A204.1 (cell line): ENCODE measurements at regions not wholly inside any gene's neighbourhood (a gene's known extent, or its start where the extent isn't known, plus 50 kb on each side); places are given as distances from the start of the nearest gene placed in this dataset.

Experiments
- FAIRE-seq: peaks from 2 replicates; lab custom pipeline; 2012; peaks lifted over from hg19 to GRCh38; lab: Jason Lieb, UNC

GRCh38 chr15:47824147-47824546 lies 106.8 kb downstream of the SEMA6D start:
- no peak for FAIRE-seq

DNA sequence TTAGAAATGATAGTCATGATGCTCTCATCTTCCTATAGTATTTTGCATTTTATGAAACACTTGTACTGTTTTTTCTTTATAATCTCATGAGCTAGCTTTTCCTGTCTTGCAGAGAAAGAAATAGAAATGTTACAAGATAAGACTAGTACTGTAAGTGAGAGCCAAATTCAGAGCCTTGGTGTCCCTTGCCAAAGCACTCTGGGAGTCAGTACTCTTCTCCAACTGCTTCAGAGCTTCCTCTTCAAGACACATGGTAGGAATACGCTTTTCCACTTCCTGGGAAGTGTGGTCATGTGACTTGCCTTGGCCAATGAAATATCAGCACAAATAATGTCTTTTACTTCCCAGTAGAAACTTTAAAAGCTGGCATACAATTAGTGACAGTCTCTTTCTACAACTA lies 112.4 kb downstream of the SEMA6D start:
- no peak for FAIRE-seq

DNA sequence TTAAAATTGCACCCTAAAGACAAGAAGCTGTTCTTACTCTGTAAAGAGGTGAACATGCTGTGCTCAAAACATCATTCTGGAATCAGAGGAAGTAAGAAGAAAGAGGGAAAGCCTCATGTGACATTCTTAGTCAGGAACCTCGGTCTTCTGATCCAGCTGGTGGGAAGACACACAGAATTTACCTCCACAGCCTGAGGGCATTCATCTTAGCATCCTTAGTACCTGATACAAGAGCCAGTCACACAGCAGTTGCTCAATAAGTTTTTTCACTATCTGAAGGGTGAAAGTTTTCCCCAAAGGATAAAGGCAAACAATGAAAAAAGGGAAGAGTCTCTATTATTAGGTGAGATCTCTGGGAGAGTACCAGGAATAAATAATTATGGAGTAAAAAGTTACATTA lies 116.8 kb downstream of the SEMA6D start:
- no peak for FAIRE-seq

- no peak for FAIRE-seq
Observed at GRCh38 chr15:47839233-47839825, 122.0 kb downstream of the SEMA6D start.

GRCh38 chr15:47843124-47843663 lies 125.9 kb downstream of the SEMA6D start:
- no peak for FAIRE-seq

- FAIRE-seq, result no peak
Observed at GRCh38 chr15:47844437-47844836, 127.1 kb downstream of the SEMA6D start.

GRCh38 chr15:47846128-47846868 lies 129.0 kb downstream of the SEMA6D start:
- no peak for FAIRE-seq

DNA sequence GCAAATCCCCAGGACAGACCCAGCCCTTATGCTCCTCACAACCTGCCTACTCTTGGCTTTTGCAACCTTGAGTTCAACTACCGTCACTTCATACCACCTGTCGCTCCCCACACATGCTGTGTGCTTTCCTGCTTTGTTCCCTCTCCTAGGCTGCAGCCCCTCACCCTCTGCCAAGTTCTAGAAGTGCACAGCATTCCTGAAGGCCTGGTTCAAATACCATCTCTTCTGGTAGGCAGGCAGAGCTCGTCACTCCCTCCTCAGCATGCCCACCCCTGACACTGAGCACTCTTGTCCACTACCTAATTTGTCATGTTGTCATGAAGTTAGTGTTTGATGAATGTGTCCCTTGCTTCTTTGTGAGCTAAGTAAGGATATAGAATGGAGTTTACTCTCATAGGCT lies 129.6 kb downstream of the SEMA6D start:
- FAIRE-seq, result no peak

DNA sequence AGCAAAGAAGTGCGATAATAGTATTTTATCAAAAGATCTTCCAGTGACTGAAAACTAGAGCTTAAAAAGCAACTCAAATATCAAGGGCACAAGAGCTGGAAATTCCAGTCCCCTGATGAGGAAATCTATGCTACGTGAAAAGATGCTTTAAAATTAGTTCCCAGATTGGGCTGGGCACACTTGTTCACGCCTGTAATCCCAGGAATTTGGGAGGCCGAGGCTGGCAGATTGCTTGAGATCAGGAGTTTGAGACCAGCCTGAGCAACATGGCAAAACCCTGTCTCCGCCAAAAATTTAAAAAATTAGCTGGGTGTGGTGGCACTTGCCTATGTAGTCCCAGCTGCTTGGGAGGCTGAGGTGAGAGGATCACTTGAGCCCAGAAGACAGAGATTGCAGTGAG lies 138.8 kb downstream of the SEMA6D start:
- no peak for FAIRE-seq

DNA sequence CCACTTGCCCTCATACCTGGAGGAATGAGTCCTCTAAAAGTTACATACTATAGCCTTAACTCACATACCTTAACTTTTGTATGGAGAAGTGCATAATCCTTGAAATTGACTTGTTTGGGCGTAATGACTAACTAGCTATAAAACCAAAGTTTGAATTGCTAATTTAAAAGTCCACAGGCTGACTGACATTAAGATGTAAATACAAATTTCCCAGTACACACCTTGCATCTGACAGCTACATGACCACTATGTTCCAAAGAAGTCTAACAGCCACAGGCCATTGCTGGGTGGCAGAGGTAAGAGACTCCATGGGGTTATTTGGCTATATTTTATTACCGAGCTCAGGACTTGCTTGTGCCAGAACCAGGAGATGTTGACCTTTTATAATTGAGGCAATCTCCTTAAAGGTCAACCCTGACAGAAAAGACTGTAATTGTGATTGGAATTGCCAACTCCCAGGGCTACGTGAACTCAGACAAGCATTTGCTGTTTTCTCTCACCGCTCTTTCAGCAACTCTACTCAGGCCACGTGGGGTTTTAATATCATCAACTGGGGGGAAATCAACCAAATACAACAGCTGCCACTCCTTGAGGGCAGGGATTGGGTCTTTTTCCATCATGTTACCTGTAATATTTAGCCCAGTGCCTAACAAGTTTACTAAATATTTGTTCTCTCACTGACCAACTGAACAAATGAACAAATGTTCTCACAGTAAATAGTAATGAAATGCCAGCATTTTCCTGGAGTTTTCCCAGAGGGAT lies 139.9 kb downstream of the SEMA6D start:
- FAIRE-seq, result no peak

- FAIRE-seq, result no peak
Observed at GRCh38 chr15:47857776-47858167, 140.5 kb downstream of the SEMA6D start.

GRCh38 chr15:47861111-47861903 lies 144.0 kb downstream of the SEMA6D start:
- no peak for FAIRE-seq

DNA sequence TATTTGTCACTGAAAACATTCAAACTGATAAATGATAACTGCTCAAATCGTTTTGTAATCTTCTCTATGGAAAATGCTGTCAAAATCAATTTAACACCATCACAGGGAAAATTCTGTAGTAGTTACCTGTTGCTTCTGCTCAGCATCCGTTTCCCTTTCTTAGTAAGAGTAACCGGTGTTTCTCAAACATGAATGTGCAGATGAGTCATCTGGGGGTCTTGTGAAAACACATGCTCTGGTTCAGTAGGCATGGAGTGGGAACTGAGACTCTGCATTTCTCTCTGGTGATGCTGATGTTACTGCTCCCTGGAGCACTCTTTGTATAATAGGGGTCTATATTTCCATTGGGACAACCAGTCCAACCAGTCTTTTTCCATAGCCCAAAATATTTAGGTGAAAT lies 145.1 kb downstream of the SEMA6D start:
- no peak for FAIRE-seq

DNA sequence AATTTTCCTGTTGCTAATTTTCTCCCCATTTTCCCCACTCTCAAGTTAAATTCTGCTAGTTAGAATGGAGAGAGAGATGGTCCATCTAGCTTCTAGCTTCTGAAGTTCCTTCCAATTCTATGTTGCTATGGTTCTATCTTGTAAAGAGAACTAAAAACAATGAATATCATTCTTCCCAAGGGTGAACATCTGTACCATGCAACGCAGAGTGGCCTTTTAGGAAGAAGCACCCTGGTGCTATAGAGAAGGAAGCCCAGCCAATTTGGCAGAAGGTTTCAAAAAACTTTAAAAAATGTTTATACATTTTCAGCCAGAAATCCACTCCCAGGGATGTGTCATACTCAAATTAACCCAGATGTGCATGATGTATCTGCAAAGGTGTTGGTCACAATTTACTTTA lies 149.1 kb downstream of the SEMA6D start:
- FAIRE-seq, result no peak

DNA sequence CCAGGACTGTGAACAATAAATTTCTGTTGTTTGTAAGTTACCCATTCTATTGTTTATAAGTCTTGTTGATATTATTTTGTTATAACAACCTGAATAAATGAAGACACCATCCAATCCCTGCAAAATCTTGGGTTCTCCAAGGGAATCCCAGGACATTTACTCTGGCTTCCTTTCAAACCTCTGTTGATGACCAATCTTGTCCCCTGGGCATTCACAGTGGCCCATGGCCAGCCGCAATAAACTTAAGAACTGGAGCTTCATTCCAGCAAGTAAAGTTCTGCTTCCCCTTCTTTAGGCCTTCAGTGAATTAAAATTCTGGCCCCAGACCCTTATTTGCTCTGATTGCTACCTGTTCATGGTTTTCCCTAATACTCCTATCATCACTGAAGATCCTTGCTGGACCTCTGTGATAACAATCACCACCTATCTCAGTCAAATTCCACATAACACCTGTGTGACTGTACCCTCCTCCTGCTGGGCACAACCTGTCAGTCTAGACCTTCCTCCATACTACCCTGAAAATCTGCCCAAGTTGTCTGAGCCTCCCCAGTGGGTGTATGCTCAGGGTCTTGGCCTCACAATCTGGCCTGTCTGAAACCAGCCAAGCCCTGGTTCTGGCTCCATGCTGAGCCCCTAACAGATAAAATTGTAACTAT lies 153.1 kb downstream of the SEMA6D start:
- no peak for FAIRE-seq

GRCh38 chr15:47870956-47871625 lies 153.8 kb downstream of the SEMA6D start:
- FAIRE-seq, result no peak

DNA sequence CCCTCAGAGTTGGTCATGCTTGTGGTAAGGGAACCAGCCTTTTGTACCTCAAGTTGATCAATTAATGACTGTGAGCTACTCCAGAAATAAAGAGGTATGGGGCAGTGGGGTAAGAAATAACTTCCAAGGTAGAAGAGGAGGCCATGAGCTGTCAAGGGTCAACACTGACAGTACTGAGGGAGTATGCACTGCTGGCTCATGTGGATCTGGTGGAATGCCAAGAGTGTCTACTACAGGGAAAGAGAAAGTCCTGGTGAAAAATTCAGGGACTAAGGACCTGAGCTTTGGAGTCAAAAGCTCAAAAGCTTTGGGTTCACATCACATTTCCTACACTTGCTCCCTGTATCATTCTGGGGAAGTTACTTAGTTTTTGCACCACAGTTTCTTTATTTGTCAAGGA lies 154.9 kb downstream of the SEMA6D start:
- no peak for FAIRE-seq

DNA sequence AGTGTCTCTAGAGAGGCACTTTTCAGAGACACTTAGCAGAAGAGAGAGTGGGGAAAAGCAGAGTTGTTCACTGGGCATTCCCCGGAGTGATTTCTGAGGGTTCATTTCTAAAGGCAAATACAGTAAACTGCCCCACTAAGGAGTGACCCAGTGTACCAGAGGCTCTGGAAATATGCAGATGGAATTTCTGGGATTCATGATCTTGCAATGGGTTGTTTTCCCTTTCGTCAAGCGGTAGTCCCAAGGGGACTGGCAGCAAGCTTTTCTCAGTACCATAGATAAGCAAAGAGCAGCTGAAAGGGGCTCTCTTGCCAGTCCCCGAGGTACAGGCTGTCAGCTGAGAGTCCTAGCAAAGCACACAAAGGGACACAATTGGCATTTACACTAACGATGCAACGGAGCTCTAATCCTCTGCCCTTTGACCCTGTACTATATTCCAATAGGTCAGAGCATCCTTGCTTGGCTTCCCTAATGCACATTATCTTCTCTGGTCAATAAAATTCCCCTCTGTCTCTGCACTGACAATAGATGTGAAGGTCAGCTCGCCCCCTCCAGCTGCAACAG lies 155.6 kb downstream of the SEMA6D start:
- FAIRE-seq, result no peak

- FAIRE-seq, result no peak
Observed at GRCh38 chr15:47876986-47877385, 159.7 kb downstream of the SEMA6D start.

DNA sequence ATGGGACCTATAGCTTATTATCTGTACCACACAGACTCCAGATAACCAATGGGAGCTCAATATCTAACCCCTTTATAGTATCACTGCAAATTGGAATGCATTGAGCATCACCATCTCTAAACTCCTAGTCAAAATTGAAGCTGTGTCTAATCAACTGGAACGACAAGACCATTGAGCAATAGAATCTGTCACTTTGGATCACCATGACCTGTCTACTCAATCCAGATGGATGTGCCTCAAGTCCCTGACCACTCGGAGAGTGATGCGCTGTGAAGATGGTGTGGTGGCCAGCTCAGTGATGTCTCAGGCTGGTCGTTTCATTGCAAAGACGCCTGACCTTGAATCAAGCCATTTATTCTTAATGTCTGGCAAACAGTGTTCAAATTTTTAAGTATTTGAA lies 160.5 kb downstream of the SEMA6D start:
- FAIRE-seq, result no peak

DNA sequence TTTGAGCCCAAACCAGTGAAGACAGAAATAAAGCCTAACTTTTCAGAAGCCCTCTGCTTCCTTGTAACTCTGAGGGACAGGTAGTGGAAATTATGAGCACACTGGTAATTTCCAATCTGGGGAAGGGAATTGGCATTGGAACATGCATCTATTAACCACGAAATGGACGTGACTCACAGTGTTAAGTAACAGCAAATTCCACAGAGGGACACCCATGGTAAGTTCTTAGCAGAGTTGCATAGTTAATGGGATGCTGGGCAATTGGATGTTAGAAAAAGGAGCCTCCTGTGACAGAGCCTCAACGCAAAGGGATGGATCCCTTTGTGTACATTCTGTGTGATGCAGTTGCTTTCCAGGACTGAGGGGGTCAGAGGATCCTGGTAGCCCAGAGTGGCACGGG lies 168.6 kb downstream of the SEMA6D start:
- no peak for FAIRE-seq
